T1000 (cell line): ENCODE measurements at regions not wholly inside any gene's neighbourhood (a gene's known extent, or its start where the extent isn't known, plus 50 kb on each side); places are given as distances from the start of the nearest gene placed in this dataset.

ENCODE experiments used
- DNase-seq: peaks from one replicate; lab custom pipeline; 2025; ENCODE audit warnings: mixed read lengths; lab: John Stamatoyannopoulos, UW

DNA sequence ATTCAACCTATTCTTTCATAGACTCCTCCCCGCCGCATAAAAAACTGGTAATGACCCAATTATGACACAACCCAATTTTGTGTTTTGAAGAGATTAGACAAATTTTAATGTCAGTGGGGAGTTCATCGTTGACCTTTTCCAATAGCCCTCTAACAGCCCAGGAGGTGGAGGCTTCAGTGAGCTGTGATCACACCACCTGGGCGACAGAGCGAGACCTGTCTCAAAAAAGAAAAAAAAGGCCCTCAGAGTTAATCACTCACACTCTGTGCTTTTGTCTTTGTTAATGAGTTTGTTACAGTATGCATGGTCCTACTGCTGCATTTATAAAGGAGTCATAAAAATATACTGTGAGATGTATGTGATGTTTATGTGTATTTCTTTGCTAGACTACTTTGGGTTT, 510.6 kb downstream of the CPS1 start:
- no peak for DNase-seq

DNA sequence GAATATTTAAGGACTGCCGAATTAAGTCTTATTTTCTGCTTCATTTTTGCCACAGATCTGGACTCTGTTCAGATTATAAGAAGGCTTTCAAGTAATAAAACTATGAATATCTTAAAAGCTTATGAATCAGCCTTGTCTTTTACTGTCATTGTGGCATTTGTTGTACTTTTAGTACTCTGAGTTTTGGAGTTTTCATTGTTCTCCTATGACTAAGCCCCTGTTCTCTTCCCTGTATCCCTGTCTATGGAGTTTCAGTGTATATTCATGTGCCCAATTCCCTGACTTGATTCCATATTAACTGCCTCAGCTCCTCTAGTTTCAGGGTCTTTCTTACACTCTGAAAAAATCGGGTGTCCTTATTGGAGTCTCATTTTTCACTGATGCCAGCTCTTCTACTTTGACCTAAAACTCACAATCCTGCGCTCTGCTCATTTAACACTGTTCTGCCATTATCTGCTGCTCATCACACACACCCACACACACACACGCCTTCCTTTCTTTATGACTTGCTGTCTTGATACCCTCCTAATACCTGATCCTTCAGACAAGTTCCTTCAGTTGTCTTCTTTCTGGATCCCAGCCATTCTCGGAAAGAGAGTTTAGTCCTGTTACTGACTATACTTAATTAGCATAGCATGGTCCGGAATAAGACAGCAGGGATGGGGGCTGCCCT, 511.8 kb downstream of the CPS1 start:
- DNase-seq = no peak

DNA sequence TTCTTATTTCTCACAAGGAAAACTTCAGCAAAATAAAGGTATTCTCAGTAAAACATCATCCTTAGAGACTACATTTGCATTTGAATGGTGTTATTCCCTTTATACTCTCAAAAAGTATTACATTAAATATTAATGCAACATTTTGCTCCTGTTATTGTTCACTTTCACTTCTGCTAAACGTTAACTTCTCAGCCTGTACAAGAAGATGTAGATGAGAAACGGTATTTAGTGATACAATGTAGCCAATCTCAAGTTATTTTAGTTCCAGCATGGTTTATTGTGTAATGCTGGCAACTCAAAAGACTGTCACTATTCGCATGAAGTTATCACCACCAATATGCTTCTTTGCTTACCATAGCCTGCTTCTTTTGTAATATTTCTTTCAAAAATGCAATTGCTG, 514.1 kb downstream of the CPS1 start:
- no peak for DNase-seq

DNA sequence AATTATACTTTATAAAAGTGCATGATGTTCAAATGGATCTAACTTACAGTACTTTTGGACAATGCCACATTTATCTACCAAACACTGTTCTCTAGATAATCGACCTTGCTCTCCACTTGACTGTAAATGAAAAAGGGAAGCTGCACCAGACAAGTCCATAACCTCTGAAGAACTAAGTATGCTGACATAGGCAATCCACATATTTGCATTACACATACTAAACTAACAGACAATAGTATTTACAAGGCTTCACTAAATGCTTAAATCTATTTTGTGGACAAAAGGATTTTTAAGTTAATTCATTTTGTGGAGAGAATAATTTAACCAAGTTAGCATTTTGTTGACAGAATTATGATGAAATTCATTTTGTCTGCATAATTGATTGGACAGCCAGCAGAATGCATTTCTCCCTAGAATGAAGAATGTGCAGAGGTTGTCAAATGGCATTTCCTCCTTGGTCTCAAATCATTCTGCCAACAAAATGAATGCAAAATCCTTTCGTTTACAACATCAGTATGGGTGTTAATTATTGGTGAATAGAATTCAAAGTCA, 520.9 kb downstream of the CPS1 start:
- DNase-seq = no peak

DNA sequence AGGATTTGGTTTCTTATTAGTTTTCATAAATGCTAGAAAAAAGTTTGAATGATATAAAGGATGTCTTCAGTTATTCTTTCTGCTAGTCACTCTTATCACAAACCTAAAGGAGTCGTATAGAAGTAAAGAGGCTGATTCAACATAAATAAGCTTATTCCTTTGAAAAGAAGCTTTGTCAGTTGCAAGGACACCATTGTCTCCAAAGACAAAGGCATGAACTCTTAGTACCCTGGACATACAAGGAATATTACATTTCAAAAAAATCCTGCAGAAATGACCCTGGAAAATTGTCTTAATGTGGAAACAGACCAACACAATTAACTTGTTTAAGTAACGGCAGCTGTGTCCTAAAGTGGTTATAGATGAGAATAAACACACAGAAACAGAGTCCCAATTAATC, 528.0 kb downstream of the CPS1 start:
- no peak for DNase-seq

DNA sequence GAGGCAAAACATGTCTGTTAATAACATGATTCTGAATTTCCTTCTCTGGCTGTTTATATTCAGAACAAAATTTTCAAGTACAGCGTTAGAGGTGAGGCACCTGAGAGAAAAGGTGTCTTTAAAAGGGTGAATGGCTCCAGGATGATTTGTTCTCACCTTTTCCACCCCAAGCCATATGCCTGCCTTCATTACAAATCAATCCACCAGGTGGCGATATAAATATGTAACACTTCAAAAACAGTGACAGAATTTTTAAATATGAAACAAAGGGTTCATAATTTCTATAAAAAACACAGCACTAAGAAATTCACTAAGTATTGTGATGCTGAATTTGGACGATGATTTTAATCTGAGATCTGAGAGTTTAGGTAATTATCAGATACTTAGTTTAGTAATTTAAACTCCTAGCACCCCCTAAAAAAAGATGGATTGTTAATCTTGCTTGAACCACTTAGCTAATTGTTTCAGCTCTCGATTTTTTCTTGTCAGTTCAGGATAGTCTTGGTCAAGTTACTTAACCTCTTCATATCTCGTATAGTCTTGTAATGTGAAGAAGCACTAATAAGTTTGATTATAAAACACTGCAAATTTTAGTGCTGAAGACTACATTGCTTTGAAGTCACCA, 528.8 kb downstream of the CPS1 start:
- DNase-seq = no peak

DNA sequence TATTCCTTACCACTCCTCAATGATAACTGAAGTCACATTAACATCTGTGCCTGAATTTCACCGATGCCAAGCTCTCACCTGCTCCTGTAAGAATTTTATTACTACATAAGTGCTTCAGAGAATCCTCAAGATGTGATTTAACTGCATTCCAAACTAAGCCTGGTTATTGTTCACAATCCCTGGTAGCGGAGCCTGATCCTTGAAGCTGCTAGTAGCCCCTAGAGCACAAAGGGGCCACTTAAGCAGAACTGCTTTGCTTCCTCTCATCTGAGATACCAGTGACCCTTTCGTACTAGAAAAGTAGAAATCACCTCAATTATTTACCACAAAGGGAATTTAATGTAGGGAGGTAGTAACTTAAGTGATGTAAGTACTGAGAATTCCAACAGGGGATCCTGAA, 529.6 kb downstream of the CPS1 start:
- DNase-seq = no peak

DNA sequence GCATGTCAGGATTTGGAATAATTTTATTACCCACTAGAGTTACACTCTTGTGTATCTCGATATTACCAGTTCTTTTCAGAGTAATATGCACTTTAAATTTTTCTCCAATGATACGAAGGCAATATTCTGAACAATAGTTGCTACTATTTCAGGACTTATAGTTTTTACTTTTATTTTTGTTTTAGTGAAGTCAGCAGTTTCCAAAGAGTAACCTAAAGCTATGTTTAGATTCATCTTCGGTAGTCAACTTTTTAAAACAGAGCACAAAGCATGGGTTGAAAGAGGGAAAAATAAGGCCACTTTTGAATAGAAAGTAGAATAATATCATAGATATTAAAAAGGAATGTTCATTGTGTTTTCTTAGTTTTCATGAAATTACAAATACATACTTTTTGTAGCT, 532.7 kb downstream of the CPS1 start:
- no peak for DNase-seq

DNA sequence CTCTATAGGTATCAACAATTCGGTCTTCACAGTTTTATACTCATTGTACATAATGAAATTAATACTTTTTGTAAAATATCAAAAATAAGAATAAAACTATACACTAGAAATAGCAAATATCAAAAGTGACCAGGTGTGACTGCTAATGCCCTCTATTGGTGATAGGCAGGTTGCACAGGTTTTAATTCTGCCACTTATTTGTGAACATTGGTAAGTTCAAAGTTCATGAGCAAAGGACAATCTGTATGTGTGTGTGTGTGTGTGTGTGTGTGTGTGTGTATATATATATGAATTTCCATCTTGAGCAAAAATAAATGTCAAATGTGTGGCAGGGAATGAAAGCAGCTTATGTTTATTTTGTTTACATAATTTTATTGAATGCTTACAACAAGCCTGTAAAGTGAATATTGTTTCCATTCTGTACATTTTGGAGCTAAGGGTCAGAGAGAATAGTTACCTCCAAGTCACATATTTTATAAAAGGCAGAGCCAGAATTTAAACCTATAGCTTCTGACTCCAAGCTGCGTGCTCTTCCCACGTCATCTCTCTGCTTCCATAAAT, 537.4 kb downstream of the CPS1 start:
- DNase-seq = no peak

DNA sequence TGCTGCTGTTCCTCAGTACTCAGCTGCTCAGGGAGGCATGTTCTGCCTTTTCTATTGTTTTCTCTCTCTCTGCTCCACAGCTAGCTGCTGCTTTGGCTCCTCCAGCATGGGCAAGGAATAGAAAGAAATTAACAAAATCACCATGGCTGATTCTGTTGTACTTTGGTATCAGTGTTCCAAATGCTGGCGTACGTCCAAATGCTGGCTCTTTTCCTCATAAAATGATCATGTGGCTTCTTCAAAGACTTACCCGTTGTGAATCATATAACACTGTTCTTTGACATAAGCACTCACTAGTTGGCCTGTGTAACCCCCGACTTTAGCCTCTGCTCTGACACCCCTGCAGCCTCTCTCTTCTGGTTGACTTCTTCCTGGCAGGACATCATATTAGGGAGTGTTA, 547.6 kb downstream of the CPS1 start:
- no peak for DNase-seq

DNA sequence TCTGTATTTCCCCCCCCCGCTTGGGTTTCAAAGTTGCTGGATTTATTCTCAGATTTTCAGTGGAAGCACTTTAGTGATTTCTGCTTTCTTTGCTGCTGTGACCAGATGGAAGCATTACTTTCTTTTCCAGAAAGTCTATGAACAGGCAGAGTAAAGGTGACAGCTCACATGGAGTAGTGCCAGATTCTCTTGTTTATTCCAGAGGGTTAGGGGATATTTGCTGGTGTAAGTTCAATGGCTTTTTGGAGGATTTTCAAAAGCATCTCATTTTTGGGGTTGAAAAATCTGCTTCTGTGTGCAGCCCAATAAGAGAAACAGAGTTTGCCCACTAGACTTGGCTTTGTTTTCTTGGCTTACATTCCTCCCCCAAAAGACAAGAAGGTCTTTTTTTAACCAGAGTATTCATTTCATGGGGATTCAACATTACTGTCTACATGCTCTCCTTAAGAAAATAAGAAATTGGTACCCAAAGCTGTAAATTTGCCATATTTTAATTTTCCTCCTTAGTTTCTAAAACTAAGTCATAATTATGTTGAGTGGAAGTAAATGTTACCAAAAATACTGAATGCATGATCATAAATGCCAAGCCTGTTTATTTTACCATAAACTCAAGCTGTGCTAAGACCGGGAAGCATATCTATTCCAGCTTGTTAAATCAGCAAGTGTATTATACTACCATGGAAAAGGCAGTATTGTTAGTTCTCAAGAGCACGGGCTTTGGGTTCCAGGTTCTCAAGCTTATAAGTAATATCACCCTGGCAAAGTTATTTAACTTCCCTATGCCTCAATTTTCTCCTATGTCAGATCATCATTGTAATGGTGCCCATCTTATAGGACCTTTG, 557.2 kb downstream of the CPS1 start:
- DNase-seq = no peak

DNA sequence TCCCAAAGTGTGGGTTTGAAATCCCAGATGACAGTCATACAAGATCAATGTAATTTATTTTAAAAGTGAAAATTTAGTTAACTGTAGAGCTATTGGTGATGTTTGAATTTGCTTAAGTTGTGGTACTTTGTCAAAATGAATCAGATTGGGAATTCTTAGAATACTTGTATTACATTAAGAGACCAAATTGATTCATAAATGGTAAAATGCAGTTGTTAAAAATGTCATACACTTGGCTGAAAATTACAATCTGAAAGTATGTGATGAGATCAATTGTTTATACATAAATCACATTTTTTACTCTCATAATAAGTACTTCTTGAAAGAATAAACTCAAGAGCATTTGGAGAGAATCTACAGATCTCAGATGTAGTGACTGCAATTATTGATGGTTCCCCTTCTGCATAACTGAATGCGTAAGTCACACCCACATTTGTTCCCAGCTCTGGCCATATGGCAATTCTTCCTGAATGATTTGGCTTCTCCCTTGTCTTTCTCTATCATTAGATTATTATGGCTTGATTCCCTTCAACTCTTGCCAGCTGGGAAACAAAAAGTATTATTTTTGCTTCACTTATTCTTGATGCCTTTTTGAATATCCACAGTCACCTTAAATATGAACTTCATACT, 558.5 kb downstream of the CPS1 start:
- DNase-seq = no peak

DNA sequence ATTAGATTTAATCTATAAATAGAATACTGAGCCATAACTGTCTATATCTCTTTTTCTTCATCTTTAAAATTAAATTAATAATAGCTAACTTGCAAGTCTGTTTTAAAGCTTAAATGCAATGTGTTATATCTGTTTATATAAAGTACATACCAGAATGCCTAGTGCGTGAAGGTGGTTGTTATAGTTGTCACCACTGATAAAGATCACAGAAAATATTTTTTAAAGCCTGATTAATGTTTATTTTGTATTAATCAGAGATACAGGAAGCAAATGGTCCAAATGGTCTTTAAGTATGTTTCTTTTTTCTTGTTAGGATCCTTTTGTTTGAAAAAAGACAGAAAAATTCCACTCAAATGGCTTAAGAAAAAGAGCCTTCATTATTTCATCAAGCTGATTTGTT, 560.6 kb downstream of the CPS1 start:
- DNase-seq = no peak

DNA sequence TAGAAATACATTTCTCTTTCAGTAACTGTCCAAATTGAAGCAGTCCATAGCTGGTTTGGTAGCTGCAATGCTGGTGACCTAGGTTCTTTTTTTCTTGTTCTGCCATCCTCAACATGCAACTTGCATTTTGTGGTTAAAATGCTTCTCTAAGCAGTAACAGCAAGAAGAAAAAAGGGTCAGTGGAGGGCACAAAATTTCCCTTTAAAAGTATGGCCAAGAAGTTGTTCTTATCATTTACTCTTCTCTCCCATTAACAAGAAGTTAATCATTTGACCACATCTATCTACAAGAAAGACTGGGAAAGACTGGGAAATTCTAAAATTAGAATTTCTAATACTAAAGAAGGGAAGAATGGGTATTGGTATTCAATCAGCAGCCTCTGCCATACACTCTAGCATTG, 569.9 kb downstream of the CPS1 start:
- DNase-seq = no peak

DNA sequence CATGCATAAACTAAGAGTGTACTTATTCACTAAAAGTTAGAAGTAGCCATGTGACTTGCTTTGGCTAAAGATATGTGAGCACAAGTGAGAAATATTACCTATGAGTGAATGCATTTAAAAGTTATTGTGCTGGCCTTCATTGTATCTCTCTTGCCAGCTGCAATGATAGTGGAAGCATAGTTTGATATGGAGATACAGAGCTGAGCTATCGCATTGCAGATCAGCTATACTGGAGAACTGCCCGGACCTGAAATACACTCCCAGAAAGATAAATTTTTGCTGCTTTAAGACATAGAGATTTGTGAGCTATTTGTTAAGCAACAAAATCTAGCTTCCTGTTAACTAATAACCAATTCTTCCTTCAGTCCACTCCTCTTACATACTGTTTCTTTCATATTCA, 571.1 kb downstream of the CPS1 start:
- DNase-seq = no peak

DNA sequence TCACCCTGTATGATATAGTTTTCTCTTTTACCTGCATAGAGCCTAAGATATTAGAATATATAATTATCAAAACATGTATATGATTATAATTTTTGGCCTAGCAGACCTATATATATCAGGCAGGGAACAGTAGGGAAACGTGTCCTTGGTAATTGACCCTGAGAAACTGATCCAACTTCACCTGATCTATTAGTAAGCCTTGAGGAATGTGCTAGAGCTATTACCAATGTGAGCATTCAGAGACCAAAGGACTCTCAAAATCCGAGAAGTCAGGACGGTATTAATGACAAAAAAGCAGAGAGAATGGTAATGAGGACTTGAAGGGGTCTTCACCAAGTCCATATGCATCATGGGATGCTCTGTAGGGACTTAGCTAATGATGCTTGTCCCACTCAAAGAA, 571.9 kb downstream of the CPS1 start:
- no peak for DNase-seq

DNA sequence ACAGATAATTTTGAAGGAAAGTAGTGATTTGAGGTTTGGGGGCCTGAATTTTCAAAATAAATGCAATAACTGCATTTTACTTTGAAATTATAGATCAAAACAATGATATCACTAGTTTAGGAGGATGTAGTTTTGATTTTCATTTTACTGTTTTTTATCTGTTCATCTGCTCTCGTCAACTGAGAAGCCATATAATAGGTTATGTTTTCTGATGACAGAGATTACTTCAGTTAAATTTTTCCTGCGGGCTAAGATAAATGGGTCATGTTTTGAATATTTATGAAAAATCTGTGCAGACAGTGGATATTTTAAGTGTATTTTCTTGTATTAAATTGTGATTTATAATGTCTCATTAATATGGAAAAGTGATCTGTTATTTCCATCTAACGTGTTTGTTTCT, 573.4 kb downstream of the CPS1 start:
- no peak for DNase-seq

DNA sequence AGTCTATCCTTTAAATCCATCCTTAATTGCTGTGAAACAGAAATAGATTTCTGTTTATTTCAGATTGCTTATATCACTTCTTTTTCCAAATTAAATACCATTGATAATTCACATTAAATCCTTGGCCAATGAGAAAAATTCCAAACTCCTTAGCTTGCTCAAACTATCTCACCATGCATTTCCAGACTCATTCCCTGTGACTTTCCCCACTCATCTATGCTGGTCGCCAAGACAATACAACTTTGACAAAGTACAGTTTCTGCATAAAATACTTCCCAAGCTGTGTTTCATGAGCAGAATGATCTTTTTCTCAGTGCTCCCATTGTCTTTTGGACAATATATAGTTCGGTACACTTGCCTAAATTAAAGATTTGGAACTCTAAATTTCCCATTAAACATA, 575.6 kb downstream of the CPS1 start:
- DNase-seq = no peak

DNA sequence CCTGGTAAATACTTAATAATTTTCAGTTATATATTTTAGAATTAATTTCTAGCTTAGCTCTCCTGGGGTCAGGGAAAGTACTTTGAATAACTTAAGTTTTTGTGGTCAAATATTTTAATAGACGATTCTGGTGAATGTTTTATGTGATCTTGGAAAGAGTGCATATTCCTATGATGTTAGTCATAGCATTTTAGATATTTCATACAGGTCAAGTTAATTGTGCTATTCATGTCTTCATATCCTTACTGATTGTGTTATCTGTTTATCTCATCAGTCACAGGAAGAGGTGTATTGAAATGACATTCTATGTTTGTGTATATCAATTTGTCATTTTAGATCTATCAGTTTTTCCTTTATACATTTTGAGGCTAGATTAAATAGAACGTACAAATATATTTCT, 576.2 kb downstream of the CPS1 start:
- no peak for DNase-seq

DNA sequence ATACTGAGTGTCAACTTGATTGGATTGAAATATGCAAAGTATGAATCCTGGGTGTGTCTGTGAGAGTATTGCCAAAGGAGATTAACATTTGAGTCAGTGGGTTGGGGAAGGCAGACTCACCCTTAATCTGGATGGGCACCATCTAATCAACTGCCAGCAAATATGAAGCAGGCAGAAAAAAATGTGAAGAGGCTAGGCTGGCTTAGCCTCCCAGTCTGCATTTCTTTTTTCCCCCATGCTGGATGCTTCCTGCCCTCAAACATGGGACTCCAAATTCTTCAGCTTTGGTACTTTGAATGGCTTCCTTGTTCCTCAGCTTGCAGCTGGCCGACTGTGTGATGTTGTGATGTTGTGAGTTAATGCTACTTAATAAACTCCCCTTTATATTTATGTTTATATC, 577.4 kb downstream of the CPS1 start:
- DNase-seq = no peak

DNA sequence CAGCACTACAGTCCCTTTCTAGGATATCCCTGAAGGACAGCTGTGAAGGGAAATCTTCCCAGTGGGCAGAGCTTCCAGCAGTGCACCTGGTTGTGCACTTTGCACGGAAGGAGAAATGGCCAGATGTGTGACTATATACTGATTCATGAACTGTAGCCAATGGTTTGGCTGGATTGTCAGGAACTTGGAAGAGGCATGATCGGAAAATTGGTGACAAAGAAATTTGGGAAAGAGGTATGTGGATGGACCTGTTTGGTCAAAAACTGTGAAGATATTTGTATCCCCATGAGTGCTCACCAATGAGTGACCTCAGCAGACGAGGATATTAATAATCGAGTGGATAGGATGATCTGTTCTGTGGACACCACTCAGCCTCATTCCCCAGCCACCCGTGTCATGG, 582.2 kb downstream of the CPS1 start:
- no peak for DNase-seq

DNA sequence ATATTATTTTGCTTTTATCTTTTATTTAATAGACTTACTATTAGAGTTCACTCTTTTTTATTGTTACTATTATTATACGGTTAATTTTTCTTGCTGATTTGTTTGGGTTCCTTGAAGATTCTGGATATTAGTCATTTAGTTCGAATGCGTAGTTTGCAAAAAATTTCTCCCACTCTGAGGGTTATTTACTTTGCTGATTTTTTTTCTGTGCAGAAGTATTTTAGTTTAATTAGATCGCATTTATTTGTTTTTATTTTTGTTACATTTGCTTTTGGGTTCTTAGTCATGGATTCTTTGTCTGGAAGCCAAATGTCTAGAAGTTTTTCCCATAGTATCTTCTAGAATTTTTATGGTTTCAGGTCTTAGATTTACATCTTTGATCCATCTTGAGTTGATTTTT, 585.2 kb downstream of the CPS1 start:
- no peak for DNase-seq
